ENCODE measurements at regions not wholly inside any gene's neighbourhood (a gene's known extent, or its start where the extent isn't known, plus 50 kb on each side); places are given as distances from the start of the nearest gene placed in this dataset.

DNA sequence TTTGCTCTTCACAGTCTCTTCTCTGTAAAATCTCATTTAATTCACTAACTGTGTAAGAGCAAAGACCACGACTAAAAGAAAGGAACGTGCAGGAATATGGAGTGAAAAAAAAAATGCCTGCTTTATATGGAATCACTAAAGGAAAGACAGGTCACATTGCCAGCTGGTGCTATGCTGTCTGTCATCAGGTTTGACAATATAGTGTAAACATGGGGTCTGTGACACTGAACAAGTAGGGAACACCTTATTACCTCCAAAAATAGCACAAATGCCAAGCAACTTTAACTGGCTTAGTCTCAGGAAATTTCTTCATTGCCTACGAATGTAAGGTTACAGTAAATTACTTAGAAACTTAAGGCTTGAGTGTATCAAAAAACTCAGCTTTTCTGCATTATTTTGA is 364.5 kb upstream of the LINC00305 start:
- Mint-ChIP-seq H3K27me3 (ENCODE audit: unreplicated experiment) (no peaks in the 10 kb centered on the region), H3K4me3 (ENCODE audit: low read depth, unreplicated experiment) (no peak overlapping the region), H3K9me3 (ENCODE audit: low read depth, unreplicated experiment) (no peaks in the 10 kb centered on the region), H3K27ac (ENCODE audit: unreplicated experiment) (no peak overlapping the region), H3K4me1 (ENCODE audit: low read depth, unreplicated experiment) (no peaks in the 10 kb centered on the region), H3K36me3 (ENCODE audit: insufficient read depth, unreplicated experiment) (no peaks in the 10 kb centered on the region)
- BruUV-seq (replicated peaks), result no TSS peak
- DNase-seq, result no peak
- TF ChIP-seq, protein P1, sequence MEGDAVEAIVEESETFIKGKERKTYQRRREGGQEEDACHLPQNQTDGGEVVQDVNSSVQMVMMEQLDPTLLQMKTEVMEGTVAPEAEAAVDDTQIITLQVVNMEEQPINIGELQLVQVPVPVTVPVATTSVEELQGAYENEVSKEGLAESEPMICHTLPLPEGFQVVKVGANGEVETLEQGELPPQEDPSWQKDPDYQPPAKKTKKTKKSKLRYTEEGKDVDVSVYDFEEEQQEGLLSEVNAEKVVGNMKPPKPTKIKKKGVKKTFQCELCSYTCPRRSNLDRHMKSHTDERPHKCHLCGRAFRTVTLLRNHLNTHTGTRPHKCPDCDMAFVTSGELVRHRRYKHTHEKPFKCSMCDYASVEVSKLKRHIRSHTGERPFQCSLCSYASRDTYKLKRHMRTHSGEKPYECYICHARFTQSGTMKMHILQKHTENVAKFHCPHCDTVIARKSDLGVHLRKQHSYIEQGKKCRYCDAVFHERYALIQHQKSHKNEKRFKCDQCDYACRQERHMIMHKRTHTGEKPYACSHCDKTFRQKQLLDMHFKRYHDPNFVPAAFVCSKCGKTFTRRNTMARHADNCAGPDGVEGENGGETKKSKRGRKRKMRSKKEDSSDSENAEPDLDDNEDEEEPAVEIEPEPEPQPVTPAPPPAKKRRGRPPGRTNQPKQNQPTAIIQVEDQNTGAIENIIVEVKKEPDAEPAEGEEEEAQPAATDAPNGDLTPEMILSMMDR (IDR thresholded peaks at IDR 0.05; ENCODE audit: unreplicated experiment), result no peak
- CTCF ChIA-PET, result no interaction called here
- intact Hi-C loops (cut with micrococcal nuclease; ENCODE audit: unreplicated experiment), result no loop called here

DNA sequence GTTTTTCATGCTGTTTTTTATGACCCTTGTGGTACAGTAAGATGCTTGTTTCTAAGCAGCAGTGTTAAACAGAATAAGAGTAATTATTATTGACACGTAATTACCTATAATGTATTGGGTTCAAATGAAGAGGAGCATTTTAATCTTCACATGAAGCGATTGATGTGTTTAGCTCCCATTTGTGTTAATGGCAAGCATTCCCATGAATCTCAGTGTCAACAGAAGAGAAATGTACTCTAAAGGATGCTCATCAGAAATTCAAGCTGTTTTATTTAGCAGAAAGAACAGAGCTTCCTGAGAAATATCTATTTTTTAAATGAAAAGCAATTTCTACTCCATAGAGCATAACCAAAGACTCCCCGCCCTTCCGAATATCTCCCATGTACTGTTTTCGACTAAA is 341.3 kb upstream of the LINC00305 start:
- no peak overlapping the region for H3K4me3 Mint-ChIP-seq (ENCODE audit: low read depth, unreplicated experiment)
- TF ChIP-seq, protein P1 (IDR thresholded peaks at IDR 0.05; ENCODE audit: unreplicated experiment), result no peak
- BruUV-seq (replicated peaks), result no TSS peak
- no peaks in the 10 kb centered on the region for H3K27me3 Mint-ChIP-seq (ENCODE audit: unreplicated experiment)
- no peaks in the 10 kb centered on the region for H3K4me1 Mint-ChIP-seq (ENCODE audit: low read depth, unreplicated experiment)
- no peak overlapping the region for H3K27ac Mint-ChIP-seq (ENCODE audit: unreplicated experiment)
- no peaks in the 10 kb centered on the region for H3K36me3 Mint-ChIP-seq (ENCODE audit: insufficient read depth, unreplicated experiment)
- CTCF ChIA-PET, result interaction anchor here (0.6 kb wide), 1 partner anchor 37 kb away, joined by 3 read pairs; no protein-coding TSS in a partner anchor
- no peaks in the 10 kb centered on the region for H3K9me3 Mint-ChIP-seq (ENCODE audit: low read depth, unreplicated experiment)
- intact Hi-C loops (cut with micrococcal nuclease; ENCODE audit: unreplicated experiment), result no loop called here
- DNase-seq, result no peak

DNA sequence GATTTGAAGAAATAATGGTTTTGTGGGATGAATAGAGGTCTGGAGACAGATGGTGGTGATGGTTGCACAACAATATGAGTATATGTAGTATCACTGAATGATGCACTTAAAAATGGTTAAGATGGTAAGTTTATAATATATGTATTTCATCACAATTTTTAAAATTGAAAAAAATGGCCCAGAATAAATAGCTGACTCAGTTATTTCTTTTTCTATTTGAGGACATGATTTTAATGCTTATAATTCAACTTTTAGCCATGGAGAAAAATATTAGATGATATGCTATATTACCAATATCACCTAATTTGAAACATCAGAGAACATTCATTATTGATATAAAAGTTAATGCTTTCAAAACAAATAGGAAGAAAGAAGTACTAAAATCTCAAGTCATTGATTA is 339.8 kb upstream of the LINC00305 start:
- BruUV-seq (replicated peaks), result no TSS peak

DNA sequence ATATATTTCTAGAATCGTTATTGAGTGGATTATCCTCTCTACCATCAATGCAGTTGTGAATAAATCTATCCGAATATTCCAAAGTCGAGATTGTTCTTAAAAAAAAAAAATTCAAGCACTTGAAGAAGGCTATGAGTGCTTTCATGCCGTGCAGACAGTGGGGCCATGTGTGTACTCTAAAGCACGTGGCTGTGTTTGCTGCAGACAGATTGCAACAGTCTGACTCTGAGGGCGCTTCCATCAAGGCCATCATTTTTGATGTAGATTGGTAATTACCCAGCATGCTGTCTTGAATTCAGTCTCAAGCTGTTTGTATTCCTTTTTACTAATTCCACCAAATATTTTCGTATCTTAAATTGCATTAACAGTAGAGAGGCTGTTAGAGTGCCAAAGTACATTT is 325.9 kb upstream of the LINC00305 start:
- DNase-seq, result no peak
- intact Hi-C loops (cut with micrococcal nuclease; ENCODE audit: unreplicated experiment), result no loop called here
- Mint-ChIP-seq H3K4me3 (ENCODE audit: low read depth, unreplicated experiment) (no peak overlapping the region), H3K36me3 (ENCODE audit: insufficient read depth, unreplicated experiment) (no peaks in the 10 kb centered on the region), H3K9me3 (ENCODE audit: low read depth, unreplicated experiment) (no peaks in the 10 kb centered on the region), H3K27me3 (ENCODE audit: unreplicated experiment) (no peaks in the 10 kb centered on the region), H3K4me1 (ENCODE audit: low read depth, unreplicated experiment) (no peaks in the 10 kb centered on the region), H3K27ac (ENCODE audit: unreplicated experiment) (no peak overlapping the region)
- TF ChIP-seq, protein P1 (IDR thresholded peaks at IDR 0.05; ENCODE audit: unreplicated experiment), result no peak
- BruUV-seq (replicated peaks), result no TSS peak
- CTCF ChIA-PET, result interaction anchor here (0.7 kb wide), 1 partner anchor 12 kb away, joined by 3 read pairs; no protein-coding TSS in a partner anchor

More for the DNA sequence above, 339.8 kb upstream of the LINC00305 start:
- Mint-ChIP-seq H3K4me1 (ENCODE audit: low read depth, unreplicated experiment) (no peaks in the 10 kb centered on the region), H3K4me3 (ENCODE audit: low read depth, unreplicated experiment) (no peak overlapping the region), H3K9me3 (ENCODE audit: low read depth, unreplicated experiment) (no peaks in the 10 kb centered on the region), H3K36me3 (ENCODE audit: insufficient read depth, unreplicated experiment) (no peaks in the 10 kb centered on the region), H3K27me3 (ENCODE audit: unreplicated experiment) (no peaks in the 10 kb centered on the region), H3K27ac (ENCODE audit: unreplicated experiment) (no peak overlapping the region)
- TF ChIP-seq, protein P1 (IDR thresholded peaks at IDR 0.05; ENCODE audit: unreplicated experiment), result no peak
- CTCF ChIA-PET, result no interaction called here
- DNase-seq, result no peak
- intact Hi-C loops (cut with micrococcal nuclease; ENCODE audit: unreplicated experiment), result no loop called here
